ENCODE measurements at regions not wholly inside any gene's neighbourhood (a gene's known extent, or its start where the extent isn't known, plus 50 kb on each side); places are given as distances from the start of the nearest gene placed in this dataset.

- TF ChIP-seq CTCF (IDR thresholded peaks at IDR 0.05; ENCODE audit: low read depth, low read length) = no peak
- TF ChIP-seq MAX (IDR thresholded peaks at IDR 0.05; ENCODE audit: low read depth, low read length) = no peak
Observed at GRCh38 chr6:156031516-156031915, 575.9 kb upstream of the NOX3 start.
